ENCODE measurements at regions not wholly inside any gene's neighbourhood (a gene's known extent, or its start where the extent isn't known, plus 50 kb on each side); places are given as distances from the start of the nearest gene placed in this dataset.

DNA sequence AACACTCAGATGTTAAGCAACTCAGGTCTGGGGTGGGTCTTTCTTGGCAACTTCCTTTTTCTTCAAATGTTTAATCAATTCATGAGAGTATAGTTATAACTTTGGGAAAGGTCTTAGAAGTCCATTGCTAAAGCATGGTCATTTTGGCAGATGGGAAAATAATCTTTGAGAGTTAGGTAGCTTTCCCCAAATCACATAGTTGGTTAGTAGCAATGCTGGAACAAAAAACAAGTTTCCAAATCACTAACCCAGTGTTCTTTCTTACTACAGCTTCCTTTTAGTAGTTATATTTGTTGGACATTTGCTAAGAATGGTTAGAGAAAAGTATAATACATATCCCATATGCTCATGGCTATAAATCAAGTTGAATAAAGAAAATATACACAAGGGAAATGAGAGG, 185.2 kb upstream of the SLC14A2 start (continued):
- TF ChIP-seq STAT1 (IDR thresholded peaks at IDR 0.05; ENCODE audit: unreplicated experiment): no peak
- TF ChIP-seq NANOG (IDR thresholded peaks at IDR 0.05; ENCODE audit: borderline replicate concordance): no peak
- no peak for TF ChIP-seq EZH2 (IDR thresholded peaks at IDR 0.05; ENCODE audit: low read depth, unreplicated experiment)
- TF ChIP-seq EZH2phosphoT487 (IDR thresholded peaks at IDR 0.05; ENCODE audit: unreplicated experiment): no peak
- no peak for TF ChIP-seq ZNF331 (CRISPR knock-in tag; IDR thresholded peaks at IDR 0.05; ENCODE audit: low read depth)
- TF ChIP-seq, protein P1, sequence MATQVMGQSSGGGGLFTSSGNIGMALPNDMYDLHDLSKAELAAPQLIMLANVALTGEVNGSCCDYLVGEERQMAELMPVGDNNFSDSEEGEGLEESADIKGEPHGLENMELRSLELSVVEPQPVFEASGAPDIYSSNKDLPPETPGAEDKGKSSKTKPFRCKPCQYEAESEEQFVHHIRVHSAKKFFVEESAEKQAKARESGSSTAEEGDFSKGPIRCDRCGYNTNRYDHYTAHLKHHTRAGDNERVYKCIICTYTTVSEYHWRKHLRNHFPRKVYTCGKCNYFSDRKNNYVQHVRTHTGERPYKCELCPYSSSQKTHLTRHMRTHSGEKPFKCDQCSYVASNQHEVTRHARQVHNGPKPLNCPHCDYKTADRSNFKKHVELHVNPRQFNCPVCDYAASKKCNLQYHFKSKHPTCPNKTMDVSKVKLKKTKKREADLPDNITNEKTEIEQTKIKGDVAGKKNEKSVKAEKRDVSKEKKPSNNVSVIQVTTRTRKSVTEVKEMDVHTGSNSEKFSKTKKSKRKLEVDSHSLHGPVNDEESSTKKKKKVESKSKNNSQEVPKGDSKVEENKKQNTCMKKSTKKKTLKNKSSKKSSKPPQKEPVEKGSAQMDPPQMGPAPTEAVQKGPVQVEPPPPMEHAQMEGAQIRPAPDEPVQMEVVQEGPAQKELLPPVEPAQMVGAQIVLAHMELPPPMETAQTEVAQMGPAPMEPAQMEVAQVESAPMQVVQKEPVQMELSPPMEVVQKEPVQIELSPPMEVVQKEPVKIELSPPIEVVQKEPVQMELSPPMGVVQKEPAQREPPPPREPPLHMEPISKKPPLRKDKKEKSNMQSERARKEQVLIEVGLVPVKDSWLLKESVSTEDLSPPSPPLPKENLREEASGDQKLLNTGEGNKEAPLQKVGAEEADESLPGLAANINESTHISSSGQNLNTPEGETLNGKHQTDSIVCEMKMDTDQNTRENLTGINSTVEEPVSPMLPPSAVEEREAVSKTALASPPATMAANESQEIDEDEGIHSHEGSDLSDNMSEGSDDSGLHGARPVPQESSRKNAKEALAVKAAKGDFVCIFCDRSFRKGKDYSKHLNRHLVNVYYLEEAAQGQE (IDR thresholded peaks at IDR 0.05; ENCODE audit: unreplicated experiment): no peak

DNA sequence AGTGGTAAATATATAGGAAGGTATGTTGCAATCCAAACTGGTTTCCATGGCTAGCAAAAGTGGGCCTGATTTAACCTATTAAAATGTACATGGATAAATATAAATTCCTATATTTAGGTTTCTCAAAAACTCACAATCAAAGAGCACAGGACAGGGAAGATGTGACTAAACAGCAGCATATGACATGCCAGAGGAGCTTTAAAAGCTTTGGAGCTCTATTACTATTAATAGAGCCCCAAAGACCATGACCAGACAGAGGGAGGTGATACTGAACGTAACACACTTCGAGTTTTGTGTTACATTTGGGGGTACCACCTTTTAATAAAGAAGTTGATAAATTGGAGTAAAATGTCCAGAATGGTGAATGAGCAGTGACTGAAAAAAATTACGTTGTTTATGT, 179.5 kb upstream of the SLC14A2 start:
- no peak overlapping the region for H3K4me2 ChIP-seq
- Mint-ChIP-seq H3K4me3 (no peak overlapping the region), H3K27ac (no peak overlapping the region), H3K36me3 (ENCODE audit: low read depth) (no peaks in the 10 kb centered on the region), H3K9me3 (no peaks in the 10 kb centered on the region), H3K27me3 (ENCODE audit: insufficient read depth, low read depth, poor library complexity) (peaks cover 2% of the 10 kb centered on the region), H3K4me1 (no peaks in the 10 kb centered on the region)
- no peak overlapping the region for H3K27ac ChIP-seq (ENCODE audit: low read depth)
- no peak overlapping the region for H3K4me3 ChIP-seq
- H3K4me1 ChIP-seq (ENCODE audit: insufficient read depth): no peaks in the 10 kb centered on the region
- H4K20me1 ChIP-seq (replicated peaks; ENCODE audit: insufficient read depth): no peaks in the 10 kb centered on the region
- H3K79me2 ChIP-seq (replicated peaks; ENCODE audit: insufficient read depth): no peaks in the 10 kb centered on the region
- TF ChIP-seq ZNF331 (CRISPR knock-in tag; IDR thresholded peaks at IDR 0.05; ENCODE audit: low read depth): no peak
- no peak for TF ChIP-seq POLR2AphosphoS5 (IDR thresholded peaks at IDR 0.05; ENCODE audit: low read depth)
- no peak for TF ChIP-seq STAT1 (IDR thresholded peaks at IDR 0.05; ENCODE audit: unreplicated experiment)
- TF ChIP-seq, protein P1 (IDR thresholded peaks at IDR 0.05; ENCODE audit: unreplicated experiment): no peak
- TF ChIP-seq EZH2phosphoT487 (IDR thresholded peaks at IDR 0.05; ENCODE audit: unreplicated experiment): no peak
- TF ChIP-seq JUNB (IDR thresholded peaks at IDR 0.05; ENCODE audit: unreplicated experiment): no peak
- no peak for TF ChIP-seq ZNF114 (CRISPR knock-in tag; IDR thresholded peaks at IDR 0.05)
- TF ChIP-seq, protein P2, sequence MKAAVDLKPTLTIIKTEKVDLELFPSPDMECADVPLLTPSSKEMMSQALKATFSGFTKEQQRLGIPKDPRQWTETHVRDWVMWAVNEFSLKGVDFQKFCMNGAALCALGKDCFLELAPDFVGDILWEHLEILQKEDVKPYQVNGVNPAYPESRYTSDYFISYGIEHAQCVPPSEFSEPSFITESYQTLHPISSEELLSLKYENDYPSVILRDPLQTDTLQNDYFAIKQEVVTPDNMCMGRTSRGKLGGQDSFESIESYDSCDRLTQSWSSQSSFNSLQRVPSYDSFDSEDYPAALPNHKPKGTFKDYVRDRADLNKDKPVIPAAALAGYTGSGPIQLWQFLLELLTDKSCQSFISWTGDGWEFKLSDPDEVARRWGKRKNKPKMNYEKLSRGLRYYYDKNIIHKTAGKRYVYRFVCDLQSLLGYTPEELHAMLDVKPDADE (IDR thresholded peaks at IDR 0.05): no peak
- no peak for TF ChIP-seq CREB1 (CRISPR knock-in tag; IDR thresholded peaks at IDR 0.05; ENCODE audit: low read depth)
- no peak for TF ChIP-seq EZH2 (IDR thresholded peaks at IDR 0.05; ENCODE audit: low read depth, unreplicated experiment)
- TF ChIP-seq, protein P3, sequence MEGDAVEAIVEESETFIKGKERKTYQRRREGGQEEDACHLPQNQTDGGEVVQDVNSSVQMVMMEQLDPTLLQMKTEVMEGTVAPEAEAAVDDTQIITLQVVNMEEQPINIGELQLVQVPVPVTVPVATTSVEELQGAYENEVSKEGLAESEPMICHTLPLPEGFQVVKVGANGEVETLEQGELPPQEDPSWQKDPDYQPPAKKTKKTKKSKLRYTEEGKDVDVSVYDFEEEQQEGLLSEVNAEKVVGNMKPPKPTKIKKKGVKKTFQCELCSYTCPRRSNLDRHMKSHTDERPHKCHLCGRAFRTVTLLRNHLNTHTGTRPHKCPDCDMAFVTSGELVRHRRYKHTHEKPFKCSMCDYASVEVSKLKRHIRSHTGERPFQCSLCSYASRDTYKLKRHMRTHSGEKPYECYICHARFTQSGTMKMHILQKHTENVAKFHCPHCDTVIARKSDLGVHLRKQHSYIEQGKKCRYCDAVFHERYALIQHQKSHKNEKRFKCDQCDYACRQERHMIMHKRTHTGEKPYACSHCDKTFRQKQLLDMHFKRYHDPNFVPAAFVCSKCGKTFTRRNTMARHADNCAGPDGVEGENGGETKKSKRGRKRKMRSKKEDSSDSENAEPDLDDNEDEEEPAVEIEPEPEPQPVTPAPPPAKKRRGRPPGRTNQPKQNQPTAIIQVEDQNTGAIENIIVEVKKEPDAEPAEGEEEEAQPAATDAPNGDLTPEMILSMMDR (conservative IDR thresholded peaks at IDR 0.05; ENCODE audit: low read depth in 2 of 2): no peak
- H3K27me3 ChIP-seq (ENCODE audit: insufficient read depth): no peaks in the 10 kb centered on the region
- no peaks in the 10 kb centered on the region for H3K36me3 ChIP-seq (ENCODE audit: insufficient read depth)
- no peak overlapping the region for H2AFZ ChIP-seq
- DNase-seq (ENCODE audit: low spot score) (no peak), ATAC-seq (no peak)
- no peaks in the 10 kb centered on the region for H3F3A ChIP-seq (replicated peaks; ENCODE audit: low read depth)
- 0 out of 2 replicates have a peak, but pooled peaks cover 3% of the 10 kb centered on the region for H3K9me2 ChIP-seq (ENCODE audit: insufficient read depth)
